ENCODE measurements at regions not wholly inside any gene's neighbourhood (a gene's known extent, or its start where the extent isn't known, plus 50 kb on each side); places are given as distances from the start of the nearest gene placed in this dataset.

DNA sequence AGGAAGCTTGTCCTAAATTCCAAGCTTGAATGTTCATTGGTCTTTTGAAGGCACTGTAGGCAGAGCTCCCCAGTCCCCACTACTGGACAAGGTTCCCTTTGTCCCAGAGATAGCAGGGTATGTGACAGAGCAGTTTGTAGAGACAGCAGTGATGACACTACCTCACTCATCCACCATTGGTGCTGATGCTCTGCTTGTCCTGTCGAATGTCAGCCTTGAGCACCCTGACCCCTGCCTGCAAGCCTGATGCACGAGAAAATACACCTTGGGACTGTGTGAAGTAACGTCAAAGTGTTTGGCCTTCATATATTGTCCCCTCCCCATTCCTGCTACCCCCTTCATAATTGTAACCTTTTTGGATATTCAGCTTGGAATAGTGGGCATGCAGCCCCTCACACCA lies 188.9 kb upstream of the EOLA2 start:
- TF ChIP-seq ZBTB1 (CRISPR knock-in tag; IDR thresholded peaks at IDR 0.05; ENCODE audit: borderline replicate concordance) = no peak
- TF ChIP-seq, protein P1, sequence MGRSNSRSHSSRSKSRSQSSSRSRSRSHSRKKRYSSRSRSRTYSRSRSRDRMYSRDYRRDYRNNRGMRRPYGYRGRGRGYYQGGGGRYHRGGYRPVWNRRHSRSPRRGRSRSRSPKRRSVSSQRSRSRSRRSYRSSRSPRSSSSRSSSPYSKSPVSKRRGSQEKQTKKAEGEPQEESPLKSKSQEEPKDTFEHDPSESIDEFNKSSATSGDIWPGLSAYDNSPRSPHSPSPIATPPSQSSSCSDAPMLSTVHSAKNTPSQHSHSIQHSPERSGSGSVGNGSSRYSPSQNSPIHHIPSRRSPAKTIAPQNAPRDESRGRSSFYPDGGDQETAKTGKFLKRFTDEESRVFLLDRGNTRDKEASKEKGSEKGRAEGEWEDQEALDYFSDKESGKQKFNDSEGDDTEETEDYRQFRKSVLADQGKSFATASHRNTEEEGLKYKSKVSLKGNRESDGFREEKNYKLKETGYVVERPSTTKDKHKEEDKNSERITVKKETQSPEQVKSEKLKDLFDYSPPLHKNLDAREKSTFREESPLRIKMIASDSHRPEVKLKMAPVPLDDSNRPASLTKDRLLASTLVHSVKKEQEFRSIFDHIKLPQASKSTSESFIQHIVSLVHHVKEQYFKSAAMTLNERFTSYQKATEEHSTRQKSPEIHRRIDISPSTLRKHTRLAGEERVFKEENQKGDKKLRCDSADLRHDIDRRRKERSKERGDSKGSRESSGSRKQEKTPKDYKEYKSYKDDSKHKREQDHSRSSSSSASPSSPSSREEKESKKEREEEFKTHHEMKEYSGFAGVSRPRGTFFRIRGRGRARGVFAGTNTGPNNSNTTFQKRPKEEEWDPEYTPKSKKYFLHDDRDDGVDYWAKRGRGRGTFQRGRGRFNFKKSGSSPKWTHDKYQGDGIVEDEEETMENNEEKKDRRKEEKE (IDR thresholded peaks at IDR 0.05) = no peak

Measured in HepG2 (cell line).